HEK293T (cell line): ENCODE measurements at regions not wholly inside any gene's neighbourhood (a gene's known extent, or its start where the extent isn't known, plus 50 kb on each side); places are given as distances from the start of the nearest gene placed in this dataset.

Source experiments
- CTCF ChIA-PET: fragments of 350-600 bp; formaldehyde crosslinking; extraction: SDS; loops from one replicate; lab custom pipeline; 2021; ENCODE audit warnings: antibody characterized with exemption, inconsistent platforms; lab: Yijun Ruan, JAX
- POLR2A ChIA-PET: fragments of 350-600 bp; formaldehyde crosslinking; extraction: SDS; loops from one replicate; lab custom pipeline; 2020; ENCODE audit warnings: antibody characterized with exemption, inconsistent platforms; lab: Yijun Ruan, JAX
- DNase-seq: peaks from one replicate; pipeline ENCODE4 v3.0.0; 2012; ENCODE audit warnings: mixed read lengths; ENCODE audit errors: extremely low spot score
- ARNT ChIP-seq: fragments of 450-650 bp; IDR thresholded peaks from 2 replicates; pipeline ENCODE4 v1.6.1; 2017; ENCODE audit warnings: mild to moderate bottlenecking
- BHLHE40 ChIP-seq: fragments of 450-650 bp; IDR thresholded peaks from 2 replicates; pipeline ENCODE4 v1.6.1; 2016; ENCODE audit warnings: mild to moderate bottlenecking, moderate library complexity, borderline replicate concordance
- CTBP1 ChIP-seq: fragments of 450-650 bp; IDR thresholded peaks from 2 replicates; pipeline ENCODE4 v1.6.1; 2016; ENCODE audit warnings: borderline replicate concordance
- ELF4 ChIP-seq: fragments of 450-650 bp; IDR thresholded peaks from 2 replicates; pipeline ENCODE4 v1.6.1; 2017; ENCODE audit warnings: antibody characterized with exemption
- FOXA1 ChIP-seq: fragments of 450-650 bp; IDR thresholded peaks from 2 replicates; pipeline ENCODE4 v1.6.1; 2016; ENCODE audit warnings: mild to moderate bottlenecking
- FOXK2 ChIP-seq: fragments of 450-650 bp; IDR thresholded peaks from 2 replicates; pipeline ENCODE4 v1.6.1; 2016; ENCODE audit warnings: mild to moderate bottlenecking
- FOXM1 ChIP-seq: fragments of 450-650 bp; IDR thresholded peaks from 2 replicates; pipeline ENCODE4 v1.6.1; 2017; ENCODE audit warnings: mild to moderate bottlenecking, borderline replicate concordance
- HDGF ChIP-seq: fragments of 450-650 bp; IDR thresholded peaks from 2 replicates; pipeline ENCODE4 v1.6.1; 2017; ENCODE audit warnings: antibody characterized with exemption, borderline replicate concordance
- L3MBTL2 ChIP-seq: fragments of 450-650 bp; conservative IDR thresholded peaks from 2 replicates; pipeline ENCODE4 v1.6.1; 2016; ENCODE audit warnings: mild to moderate bottlenecking
- LEF1 ChIP-seq: fragments of 450-650 bp; IDR thresholded peaks from 2 replicates; pipeline ENCODE4 v1.6.1; 2017; ENCODE audit warnings: mild to moderate bottlenecking, borderline replicate concordance
- NFRKB ChIP-seq: fragments of 450-650 bp; IDR thresholded peaks from 2 replicates; pipeline ENCODE4 v1.6.1; 2016; ENCODE audit warnings: mild to moderate bottlenecking, moderate library complexity
- PKNOX1 ChIP-seq: fragments of 450-650 bp; IDR thresholded peaks from 2 replicates; pipeline ENCODE4 v1.6.1; 2016
- SP1 ChIP-seq: fragments of 450-650 bp; IDR thresholded peaks from 2 replicates; pipeline ENCODE4 v1.6.1; 2017
- SUZ12 ChIP-seq: fragments of 450-650 bp; IDR thresholded peaks from 2 replicates; pipeline ENCODE4 v1.6.1; 2016; ENCODE audit warnings: mild to moderate bottlenecking
- TARDBP ChIP-seq: fragments of 450-650 bp; IDR thresholded peaks from 2 replicates; pipeline ENCODE4 v1.6.1; 2016
- ZNF384 ChIP-seq: fragments of 450-650 bp; IDR thresholded peaks from 2 replicates; pipeline ENCODE4 v1.6.1; 2016

GRCh38 chr5:32973646-32974045 lies 262.5 kb downstream of the NPR3 start:
- POLR2A ChIA-PET, result no interaction called here
- CTCF ChIA-PET, result no interaction called here
- no peak for DNase-seq
- no peak for TF ChIP-seq TARDBP

GRCh38 chr5:32975656-32976375 lies 264.7 kb downstream of the NPR3 start:
- no peak for DNase-seq
- CTCF ChIA-PET, result no interaction called here
- POLR2A ChIA-PET, result no interaction called here
- TF ChIP-seq FOXK2, result no peak
- TF ChIP-seq PKNOX1, result no peak
- TF ChIP-seq CTBP1, result no peak
- TF ChIP-seq TARDBP, result no peak
- TF ChIP-seq NFRKB, result no peak
- no peak for TF ChIP-seq FOXM1
- no peak for TF ChIP-seq HDGF
- TF ChIP-seq ZNF384, result no peak
- no peak for TF ChIP-seq BHLHE40
- TF ChIP-seq SP1, result no peak
- no peak for TF ChIP-seq ARNT
- no peak for TF ChIP-seq LEF1
- TF ChIP-seq L3MBTL2, result no peak
- TF ChIP-seq FOXA1, result no peak
- no peak for TF ChIP-seq SUZ12
- no peak for TF ChIP-seq ELF4

GRCh38 chr5:32981061-32981460 lies 269.9 kb downstream of the NPR3 start:
- ChIA-PET CTCF (no interaction called here), POLR2A (no interaction called here)
- DNase-seq, result no peak
- TF ChIP-seq FOXK2 (no peak), ARNT (no peak), ELF4 (no peak), BHLHE40 (no peak), ZNF384 (no peak), L3MBTL2 (no peak), FOXA1 (no peak), NFRKB (no peak), CTBP1 (no peak), SP1 (no peak), SUZ12 (no peak), TARDBP (no peak), PKNOX1 (no peak), HDGF (no peak), FOXM1 (no peak), LEF1 (no peak)

GRCh38 chr5:32984851-32985610 lies 273.9 kb downstream of the NPR3 start:
- ChIA-PET POLR2A (no interaction called here), CTCF (no interaction called here)
- TF ChIP-seq L3MBTL2, result no peak
- no peak for TF ChIP-seq SP1
- TF ChIP-seq FOXM1, result no peak
- TF ChIP-seq TARDBP, result no peak
- no peak for TF ChIP-seq ZNF384
- no peak for TF ChIP-seq LEF1
- no peak for TF ChIP-seq HDGF
- TF ChIP-seq ARNT, result no peak
- no peak for TF ChIP-seq CTBP1
- TF ChIP-seq FOXA1, result no peak
- no peak for DNase-seq

- ChIA-PET POLR2A (no interaction called here), CTCF (no interaction called here)
- TF ChIP-seq PKNOX1 (no peak), SUZ12 (no peak), ZNF384 (no peak), HDGF (no peak), NFRKB (no peak)
- no peak for DNase-seq
Measured at GRCh38 chr5:32989815-32990214, 278.7 kb downstream of the NPR3 start.

- CTCF ChIA-PET, result interaction anchor here (0.6 kb wide), 1 partner anchor 21 kb away, joined by 4 read pairs; no protein-coding TSS in a partner anchor
- POLR2A ChIA-PET, result no interaction called here
- TF ChIP-seq CTBP1, result no peak
- no peak for TF ChIP-seq FOXA1
- TF ChIP-seq PKNOX1, result no peak
- no peak for TF ChIP-seq FOXK2
- TF ChIP-seq NFRKB, result no peak
- no peak for TF ChIP-seq ARNT
- no peak for TF ChIP-seq TARDBP
- no peak for TF ChIP-seq FOXM1
- no peak for TF ChIP-seq LEF1
- no peak for TF ChIP-seq BHLHE40
- no peak for TF ChIP-seq ZNF384
- no peak for TF ChIP-seq SP1
- no peak for TF ChIP-seq SUZ12
- TF ChIP-seq L3MBTL2, result no peak
- no peak for TF ChIP-seq ELF4
- no peak for TF ChIP-seq HDGF
- no peak for DNase-seq
Measured at GRCh38 chr5:32990593-32991420, 279.7 kb downstream of the NPR3 start.
